Ishikawa (cell line): ENCODE measurements at regions not wholly inside any gene's neighbourhood (a gene's known extent, or its start where the extent isn't known, plus 50 kb on each side); places are given as distances from the start of the nearest gene placed in this dataset.

Experiments used
- CEBPB ChIP-seq: IDR thresholded peaks from 2 replicates; pipeline ENCODE4 v1.6.1; 2012
- CREB1 ChIP-seq: IDR thresholded peaks from 2 replicates; pipeline ENCODE4 v1.6.1; 2012; ENCODE audit warnings: low read depth
- EGR1 ChIP-seq: IDR thresholded peaks from 2 replicates; pipeline ENCODE4 v1.6.1; 2012
- EP300 ChIP-seq: IDR thresholded peaks from 2 replicates; pipeline ENCODE4 v1.6.1; 2012; ENCODE audit warnings: borderline replicate concordance
- FOXM1 ChIP-seq: IDR thresholded peaks from 2 replicates; pipeline ENCODE4 v1.6.1; 2012; ENCODE audit warnings: low read depth, borderline replicate concordance
- MAX ChIP-seq: IDR thresholded peaks from 2 replicates; pipeline ENCODE4 v1.6.1; 2012
- NFIC ChIP-seq: IDR thresholded peaks from 2 replicates; pipeline ENCODE4 v1.6.1; 2012
- RAD21 ChIP-seq: IDR thresholded peaks from 2 replicates; pipeline ENCODE4 v1.6.1; 2012; ENCODE audit warnings: low read depth
- REST ChIP-seq: IDR thresholded peaks from 2 replicates; pipeline ENCODE4 v1.6.1; 2012; ENCODE audit warnings: low read depth, mild to moderate bottlenecking
- TAF1 ChIP-seq: IDR thresholded peaks from 2 replicates; pipeline ENCODE4 v1.6.1; 2012; ENCODE audit warnings: low read depth, mild to moderate bottlenecking
- TCF12 ChIP-seq: IDR thresholded peaks from 2 replicates; pipeline ENCODE4 v1.6.1; 2012; ENCODE audit warnings: low read depth
- TEAD4 ChIP-seq: IDR thresholded peaks from 2 replicates; pipeline ENCODE4 v1.6.1; 2012
- USF1 ChIP-seq: IDR thresholded peaks from 2 replicates; pipeline ENCODE4 v1.6.1; 2012
- YY1 ChIP-seq: IDR thresholded peaks from 2 replicates; pipeline ENCODE4 v1.6.1; 2012; ENCODE audit warnings: low read depth
- ZBTB7A ChIP-seq: IDR thresholded peaks from 2 replicates; pipeline ENCODE4 v1.6.1; 2012; ENCODE audit warnings: low read depth

- no peak for TF ChIP-seq TCF12
- TF ChIP-seq ZBTB7A, result no peak
- TF ChIP-seq FOXM1, result no peak
- no peak for TF ChIP-seq EP300
- TF ChIP-seq EGR1, result no peak
- no peak for TF ChIP-seq REST
- no peak for TF ChIP-seq TEAD4
- TF ChIP-seq YY1, result no peak
- no peak for TF ChIP-seq RAD21
- TF ChIP-seq CREB1, result no peak
- no peak for TF ChIP-seq NFIC
- TF ChIP-seq USF1, result no peak
- TF ChIP-seq CEBPB, result no peak
- no peak for TF ChIP-seq TAF1
- no peak for TF ChIP-seq MAX
Observed at GRCh38 chr3:72384602-72385001, 463.6 kb downstream of the SHQ1 start.

GRCh38 chr3:72383883-72384282, 464.4 kb downstream of the SHQ1 start:
- TF ChIP-seq EGR1, result no peak
- TF ChIP-seq ZBTB7A, result no peak
- TF ChIP-seq CREB1, result no peak
- no peak for TF ChIP-seq CEBPB
- TF ChIP-seq RAD21, result no peak
- no peak for TF ChIP-seq EP300
- no peak for TF ChIP-seq TAF1
- no peak for TF ChIP-seq TEAD4
- TF ChIP-seq USF1, result no peak
- TF ChIP-seq NFIC, result no peak
- TF ChIP-seq MAX, result no peak

GRCh38 chr3:72383230-72383629, 465.0 kb downstream of the SHQ1 start:
- TF ChIP-seq TAF1, result no peak
- TF ChIP-seq EGR1, result no peak
- no peak for TF ChIP-seq RAD21
- no peak for TF ChIP-seq NFIC
- no peak for TF ChIP-seq USF1
- no peak for TF ChIP-seq FOXM1
- TF ChIP-seq EP300, result no peak
- TF ChIP-seq ZBTB7A, result no peak
- TF ChIP-seq REST, result no peak
- no peak for TF ChIP-seq CEBPB
- no peak for TF ChIP-seq TCF12
- TF ChIP-seq TEAD4, result no peak
- no peak for TF ChIP-seq MAX
- TF ChIP-seq YY1, result no peak
- no peak for TF ChIP-seq CREB1

- no peak for TF ChIP-seq NFIC
- TF ChIP-seq REST, result no peak
- TF ChIP-seq TCF12, result no peak
- no peak for TF ChIP-seq EP300
- TF ChIP-seq MAX, result no peak
- no peak for TF ChIP-seq EGR1
- TF ChIP-seq CEBPB, result no peak
- TF ChIP-seq USF1, result no peak
- no peak for TF ChIP-seq FOXM1
- no peak for TF ChIP-seq TAF1
- no peak for TF ChIP-seq ZBTB7A
- TF ChIP-seq RAD21, result no peak
- TF ChIP-seq YY1, result no peak
- no peak for TF ChIP-seq TEAD4
- no peak for TF ChIP-seq CREB1
Observed at GRCh38 chr3:72382460-72382859, 465.8 kb downstream of the SHQ1 start.
